HL-60 (cell line): ENCODE measurements at regions not wholly inside any gene's neighbourhood (a gene's known extent, or its start where the extent isn't known, plus 50 kb on each side); places are given as distances from the start of the nearest gene placed in this dataset.

Source experiments
- DNase-seq, 2 experiments: peaks; one replicate each; pipeline ENCODE4 v3.0.0-alpha.2; 2010 to 2020; ENCODE audit warnings: low read depth in 1 of 2, low spot score in 1 of 2
- H3K27ac ChIP-seq: fragments of 250-450 bp; sonication (Bioruptor Pico); replicated peaks from 2 replicates; pipeline ENCODE4 v1.5.1; 2020; ENCODE audit warnings: mild to moderate bottlenecking, moderate library complexity
- H3K27me3 ChIP-seq: fragments of 250-450 bp; sonication (Bioruptor Pico); 2 replicates; pipeline ENCODE4 v1.5.1; 2021; ENCODE audit warnings: mild to moderate bottlenecking, moderate library complexity; ENCODE audit not compliant: insufficient read depth, poor library complexity, severe bottlenecking
- H3K4me3 ChIP-seq: replicated peaks from 2 replicates; pipeline ENCODE4 v1.5.1; 2011; ENCODE audit warnings: mild to moderate bottlenecking, control low read depth, low read length; ENCODE audit not compliant: insufficient read depth
- GABPA ChIP-seq: IDR thresholded peaks from 2 replicates; pipeline ENCODE4 v1.6.1; 2012; ENCODE audit warnings: low read depth
- POLR2AphosphoS5 ChIP-seq: IDR thresholded peaks from 2 replicates; pipeline ENCODE4 v1.6.1; 2012; ENCODE audit warnings: low read depth
- SPI1 ChIP-seq: IDR thresholded peaks from 2 replicates; pipeline ENCODE4 v1.6.1; 2012; ENCODE audit warnings: low read depth, mild to moderate bottlenecking, borderline replicate concordance
- TF ChIP-seq, protein P1 (sequence below): IDR thresholded peaks from 2 replicates; pipeline ENCODE4 v1.6.1; 2012; ENCODE audit warnings: low read depth; ENCODE audit not compliant: insufficient replicate concordance
- TF ChIP-seq, protein P2 (sequence below): IDR thresholded peaks from one replicate; pipeline ENCODE4 v1.5.1; 2011; ENCODE audit warnings: low read length, control low read depth, inconsistent platforms; ENCODE audit not compliant: insufficient read depth

GRCh38 chr6:138677538-138677937 lies 96.0 kb upstream of the CCDC28A start:
- H3K27ac ChIP-seq, result no peak overlapping the region
- no peak for DNase-seq

GRCh38 chr6:138678168-138678567 lies 95.4 kb upstream of the CCDC28A start:
- H3K27ac ChIP-seq, result no peak overlapping the region
- TF ChIP-seq GABPA (no peak), POLR2AphosphoS5 (no peak), SPI1 (no peak)
- TF ChIP-seq, protein P1, sequence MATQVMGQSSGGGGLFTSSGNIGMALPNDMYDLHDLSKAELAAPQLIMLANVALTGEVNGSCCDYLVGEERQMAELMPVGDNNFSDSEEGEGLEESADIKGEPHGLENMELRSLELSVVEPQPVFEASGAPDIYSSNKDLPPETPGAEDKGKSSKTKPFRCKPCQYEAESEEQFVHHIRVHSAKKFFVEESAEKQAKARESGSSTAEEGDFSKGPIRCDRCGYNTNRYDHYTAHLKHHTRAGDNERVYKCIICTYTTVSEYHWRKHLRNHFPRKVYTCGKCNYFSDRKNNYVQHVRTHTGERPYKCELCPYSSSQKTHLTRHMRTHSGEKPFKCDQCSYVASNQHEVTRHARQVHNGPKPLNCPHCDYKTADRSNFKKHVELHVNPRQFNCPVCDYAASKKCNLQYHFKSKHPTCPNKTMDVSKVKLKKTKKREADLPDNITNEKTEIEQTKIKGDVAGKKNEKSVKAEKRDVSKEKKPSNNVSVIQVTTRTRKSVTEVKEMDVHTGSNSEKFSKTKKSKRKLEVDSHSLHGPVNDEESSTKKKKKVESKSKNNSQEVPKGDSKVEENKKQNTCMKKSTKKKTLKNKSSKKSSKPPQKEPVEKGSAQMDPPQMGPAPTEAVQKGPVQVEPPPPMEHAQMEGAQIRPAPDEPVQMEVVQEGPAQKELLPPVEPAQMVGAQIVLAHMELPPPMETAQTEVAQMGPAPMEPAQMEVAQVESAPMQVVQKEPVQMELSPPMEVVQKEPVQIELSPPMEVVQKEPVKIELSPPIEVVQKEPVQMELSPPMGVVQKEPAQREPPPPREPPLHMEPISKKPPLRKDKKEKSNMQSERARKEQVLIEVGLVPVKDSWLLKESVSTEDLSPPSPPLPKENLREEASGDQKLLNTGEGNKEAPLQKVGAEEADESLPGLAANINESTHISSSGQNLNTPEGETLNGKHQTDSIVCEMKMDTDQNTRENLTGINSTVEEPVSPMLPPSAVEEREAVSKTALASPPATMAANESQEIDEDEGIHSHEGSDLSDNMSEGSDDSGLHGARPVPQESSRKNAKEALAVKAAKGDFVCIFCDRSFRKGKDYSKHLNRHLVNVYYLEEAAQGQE, result no peak
- TF ChIP-seq, protein P2, sequence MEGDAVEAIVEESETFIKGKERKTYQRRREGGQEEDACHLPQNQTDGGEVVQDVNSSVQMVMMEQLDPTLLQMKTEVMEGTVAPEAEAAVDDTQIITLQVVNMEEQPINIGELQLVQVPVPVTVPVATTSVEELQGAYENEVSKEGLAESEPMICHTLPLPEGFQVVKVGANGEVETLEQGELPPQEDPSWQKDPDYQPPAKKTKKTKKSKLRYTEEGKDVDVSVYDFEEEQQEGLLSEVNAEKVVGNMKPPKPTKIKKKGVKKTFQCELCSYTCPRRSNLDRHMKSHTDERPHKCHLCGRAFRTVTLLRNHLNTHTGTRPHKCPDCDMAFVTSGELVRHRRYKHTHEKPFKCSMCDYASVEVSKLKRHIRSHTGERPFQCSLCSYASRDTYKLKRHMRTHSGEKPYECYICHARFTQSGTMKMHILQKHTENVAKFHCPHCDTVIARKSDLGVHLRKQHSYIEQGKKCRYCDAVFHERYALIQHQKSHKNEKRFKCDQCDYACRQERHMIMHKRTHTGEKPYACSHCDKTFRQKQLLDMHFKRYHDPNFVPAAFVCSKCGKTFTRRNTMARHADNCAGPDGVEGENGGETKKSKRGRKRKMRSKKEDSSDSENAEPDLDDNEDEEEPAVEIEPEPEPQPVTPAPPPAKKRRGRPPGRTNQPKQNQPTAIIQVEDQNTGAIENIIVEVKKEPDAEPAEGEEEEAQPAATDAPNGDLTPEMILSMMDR, result no peak
- H3K27me3 ChIP-seq, result no peaks in the 10 kb centered on the region
- no peak overlapping the region for H3K4me3 ChIP-seq
- DNase-seq, result no peak

More at GRCh38 chr6:138677538-138677937, 96.0 kb upstream of the CCDC28A start:
- Histone ChIP-seq H3K27me3 (no peaks in the 10 kb centered on the region), H3K4me3 (no peak overlapping the region)
- TF ChIP-seq GABPA, result no peak
- TF ChIP-seq POLR2AphosphoS5, result no peak
- TF ChIP-seq SPI1, result no peak
- TF ChIP-seq, protein P2, result no peak
- TF ChIP-seq, protein P1, result no peak

DNA sequence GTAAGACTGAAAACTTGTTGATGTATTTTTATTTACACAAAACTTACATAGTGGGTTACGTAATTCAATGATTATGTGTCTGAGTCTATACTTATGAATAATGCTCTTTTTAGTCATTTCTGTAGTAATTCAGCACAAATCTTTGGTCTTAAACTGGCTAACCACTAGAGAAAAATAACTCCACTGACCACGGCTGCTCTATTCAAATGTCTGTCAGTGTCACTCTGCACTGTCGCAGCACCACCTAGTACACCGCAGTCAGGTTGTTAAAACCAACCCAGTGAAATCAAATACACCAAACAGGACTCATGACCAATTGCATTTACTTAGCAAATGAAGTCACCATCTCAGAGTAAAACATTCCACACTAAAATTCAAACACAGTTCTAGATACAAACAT lies 93.5 kb upstream of the CCDC28A start:
- Histone ChIP-seq H3K27me3 (no peaks in the 10 kb centered on the region), H3K4me3 (no peak overlapping the region), H3K27ac (no peak overlapping the region)
- no peak for DNase-seq
- TF ChIP-seq, protein P1, result no peak
- TF ChIP-seq, protein P2, result no peak
- TF ChIP-seq POLR2AphosphoS5, result no peak
- TF ChIP-seq SPI1, result no peak
- no peak for TF ChIP-seq GABPA
